ENCODE measurements at regions not wholly inside any gene's neighbourhood (a gene's known extent, or its start where the extent isn't known, plus 50 kb on each side); places are given as distances from the start of the nearest gene placed in this dataset.

DNA sequence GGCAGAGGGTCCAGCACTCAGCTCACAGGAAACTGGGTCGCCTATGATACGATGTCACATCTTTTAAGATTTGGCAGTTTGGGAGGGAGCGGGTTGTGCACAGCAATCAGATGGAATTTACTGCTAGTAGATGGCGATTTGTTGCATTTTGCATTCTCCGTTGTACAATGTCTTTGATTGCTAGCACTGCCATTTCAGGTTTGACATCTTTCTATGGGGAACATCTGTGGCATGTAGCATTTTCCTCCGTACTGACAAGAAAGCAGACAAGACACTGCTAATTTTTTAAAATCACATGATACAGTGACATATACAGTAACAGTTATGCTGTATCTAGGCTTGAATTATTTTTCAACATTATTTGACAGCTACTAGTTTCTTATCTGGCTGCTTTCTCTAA lies 119.7 kb upstream of the PCSK2 start:
- ATAC-seq (ENCODE audit: low FRiP score): no peak
- TF ChIP-seq, protein P1, sequence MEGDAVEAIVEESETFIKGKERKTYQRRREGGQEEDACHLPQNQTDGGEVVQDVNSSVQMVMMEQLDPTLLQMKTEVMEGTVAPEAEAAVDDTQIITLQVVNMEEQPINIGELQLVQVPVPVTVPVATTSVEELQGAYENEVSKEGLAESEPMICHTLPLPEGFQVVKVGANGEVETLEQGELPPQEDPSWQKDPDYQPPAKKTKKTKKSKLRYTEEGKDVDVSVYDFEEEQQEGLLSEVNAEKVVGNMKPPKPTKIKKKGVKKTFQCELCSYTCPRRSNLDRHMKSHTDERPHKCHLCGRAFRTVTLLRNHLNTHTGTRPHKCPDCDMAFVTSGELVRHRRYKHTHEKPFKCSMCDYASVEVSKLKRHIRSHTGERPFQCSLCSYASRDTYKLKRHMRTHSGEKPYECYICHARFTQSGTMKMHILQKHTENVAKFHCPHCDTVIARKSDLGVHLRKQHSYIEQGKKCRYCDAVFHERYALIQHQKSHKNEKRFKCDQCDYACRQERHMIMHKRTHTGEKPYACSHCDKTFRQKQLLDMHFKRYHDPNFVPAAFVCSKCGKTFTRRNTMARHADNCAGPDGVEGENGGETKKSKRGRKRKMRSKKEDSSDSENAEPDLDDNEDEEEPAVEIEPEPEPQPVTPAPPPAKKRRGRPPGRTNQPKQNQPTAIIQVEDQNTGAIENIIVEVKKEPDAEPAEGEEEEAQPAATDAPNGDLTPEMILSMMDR (IDR thresholded peaks at IDR 0.05): no peak
- no peak for DNase-seq (ENCODE audit: low spot score)

DNA sequence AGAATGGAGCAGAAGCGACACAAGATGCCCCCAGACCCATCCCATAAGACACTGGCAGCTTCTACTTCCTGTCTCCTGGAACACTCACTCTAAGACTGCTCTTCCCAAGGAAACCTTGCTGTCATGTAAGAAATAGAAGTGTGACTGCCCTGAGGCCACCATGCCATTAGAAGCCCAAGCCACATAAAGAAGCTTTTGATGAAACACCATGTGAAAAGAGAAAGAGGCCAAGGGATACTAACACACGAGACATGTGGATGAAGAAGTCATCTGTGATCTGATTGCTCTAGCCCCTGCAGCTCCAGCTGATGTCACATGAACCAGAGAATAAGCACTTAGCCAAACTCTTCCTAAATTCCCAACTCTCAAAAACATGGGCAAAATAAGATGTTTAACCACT lies 117.9 kb upstream of the PCSK2 start:
- DNase-seq (ENCODE audit: low spot score): no peak
- TF ChIP-seq, protein P1 (IDR thresholded peaks at IDR 0.05): no peak
- no peak for ATAC-seq (ENCODE audit: low FRiP score)

DNA sequence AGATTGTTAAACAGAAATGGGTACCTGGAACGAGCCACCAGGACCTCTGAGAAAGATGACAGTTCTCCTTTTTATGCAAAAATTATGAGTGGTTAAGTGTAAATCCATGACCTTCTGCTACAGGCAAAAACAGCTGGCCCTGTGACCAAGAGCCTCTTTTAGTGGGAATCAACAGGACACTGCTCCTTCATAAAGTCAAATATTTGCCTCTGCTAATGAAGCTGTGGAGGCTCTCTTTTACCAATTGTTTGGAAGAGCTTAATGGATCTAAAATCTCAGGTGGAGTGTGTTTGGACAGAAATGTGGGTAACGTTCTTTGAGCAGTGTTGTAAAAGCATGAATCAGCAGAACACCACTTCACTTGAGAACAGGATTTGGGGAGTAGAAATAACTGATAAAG lies 117.5 kb upstream of the PCSK2 start:
- TF ChIP-seq, protein P1 (IDR thresholded peaks at IDR 0.05): no peak
- ATAC-seq (ENCODE audit: low FRiP score): no peak
- DNase-seq (ENCODE audit: low spot score): no peak

DNA sequence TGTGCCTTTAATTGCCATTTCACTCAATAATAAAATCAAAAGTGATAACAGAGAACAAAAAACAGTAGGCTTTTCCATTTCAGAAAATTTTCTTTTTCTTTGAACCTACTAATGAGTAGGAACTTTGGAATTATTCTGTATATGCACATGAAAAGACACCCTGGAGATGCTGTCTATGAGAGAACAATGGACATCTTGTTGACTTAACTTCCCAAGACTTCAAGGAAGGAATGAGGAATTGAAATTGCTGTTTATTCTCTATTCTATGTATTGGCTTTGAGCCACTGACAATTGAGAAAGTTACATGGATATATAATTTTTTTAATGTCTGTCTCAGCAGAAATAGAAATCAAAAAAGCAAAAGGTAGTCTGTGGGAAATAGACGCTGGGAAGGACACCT lies 98.6 kb upstream of the PCSK2 start:
- ATAC-seq (ENCODE audit: low FRiP score) (no peak), DNase-seq (ENCODE audit: low spot score) (no peak)
- TF ChIP-seq, protein P1 (IDR thresholded peaks at IDR 0.05): no peak

DNA sequence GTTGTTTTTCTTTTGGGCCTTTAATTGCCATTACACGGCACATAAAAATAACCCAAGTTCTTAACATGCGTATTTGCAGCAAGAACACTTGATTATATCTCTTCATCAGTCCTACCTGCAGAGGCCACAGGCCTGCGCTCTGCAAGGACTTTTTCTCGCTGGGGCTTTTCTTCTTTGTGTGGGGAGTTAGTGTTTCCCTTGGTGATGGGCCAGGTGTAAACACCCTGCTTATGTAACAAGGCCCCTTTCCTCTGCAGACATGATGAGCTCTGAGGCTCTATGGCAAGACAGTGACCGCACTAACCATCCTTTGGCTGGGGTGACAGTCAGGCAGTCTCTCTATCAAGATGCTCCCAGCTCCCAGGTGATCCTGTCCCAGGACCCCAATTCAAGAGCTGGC lies 97.8 kb upstream of the PCSK2 start:
- DNase-seq (ENCODE audit: low spot score) (no peak), ATAC-seq (ENCODE audit: low FRiP score) (no peak)
- TF ChIP-seq, protein P1 (IDR thresholded peaks at IDR 0.05): no peak

DNA sequence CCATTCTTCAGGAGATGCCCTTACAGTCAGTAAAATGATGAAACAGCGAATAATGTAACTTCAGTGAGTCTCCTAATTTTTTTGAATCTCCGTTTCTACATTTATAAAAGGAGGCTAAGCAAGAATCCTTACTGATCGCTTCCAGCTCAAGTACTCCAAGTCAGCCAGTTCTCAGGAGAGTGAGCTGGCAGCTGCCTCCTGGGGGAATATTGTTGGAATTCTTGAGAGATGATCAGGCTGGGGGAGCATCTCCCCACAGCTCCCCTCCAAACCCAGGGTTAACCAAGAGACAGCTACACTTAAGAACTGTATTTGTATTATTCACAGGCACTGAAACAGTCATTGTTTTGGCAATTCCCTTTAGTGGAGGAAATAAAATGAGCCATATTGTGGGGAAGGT lies 89.1 kb upstream of the PCSK2 start:
- TF ChIP-seq, protein P1 (IDR thresholded peaks at IDR 0.05): no peak
- ATAC-seq (ENCODE audit: low FRiP score) (no peak), DNase-seq (ENCODE audit: low spot score) (no peak)

DNA sequence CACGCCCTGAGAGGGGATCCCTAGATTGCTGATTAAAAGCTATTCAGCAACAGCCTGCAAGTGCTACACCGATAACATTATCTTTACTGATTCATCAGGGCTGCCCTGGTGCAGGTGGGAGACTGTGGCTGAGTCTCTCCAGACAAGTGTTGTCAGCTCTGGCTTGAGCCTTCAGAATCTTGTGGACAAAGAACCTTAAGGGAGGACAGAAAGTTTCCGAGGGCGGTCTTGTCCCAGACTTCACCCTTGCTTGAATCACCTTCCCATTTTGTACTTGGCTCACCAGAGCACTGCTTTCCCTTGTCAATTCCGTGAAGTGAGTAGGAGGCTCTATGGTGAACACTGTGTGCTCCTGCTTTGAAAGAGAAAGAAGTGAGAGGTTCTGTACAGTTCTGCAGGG lies 88.6 kb upstream of the PCSK2 start:
- DNase-seq (ENCODE audit: low spot score) (no peak), ATAC-seq (ENCODE audit: low FRiP score) (no peak)
- TF ChIP-seq, protein P1 (IDR thresholded peaks at IDR 0.05): no peak
